Activated naive CD8-positive, alpha-beta T cell (primary cell): ENCODE measurements at regions not wholly inside any gene's neighbourhood (a gene's known extent, or its start where the extent isn't known, plus 50 kb on each side); places are given as distances from the start of the nearest gene placed in this dataset.

Source experiments
- H3K27ac Mint-ChIP-seq: one replicate; pipeline ENCODE4 v1.8.0; 2021; ENCODE audit warnings: mixed read lengths
- H3K27me3 Mint-ChIP-seq: one replicate; pipeline ENCODE4 v1.8.0; 2021; ENCODE audit warnings: mixed read lengths
- H3K36me3 Mint-ChIP-seq: one replicate; pipeline ENCODE4 v1.8.0; 2021; ENCODE audit warnings: mixed read lengths
- H3K4me1 Mint-ChIP-seq: one replicate; pipeline ENCODE4 v1.8.0; 2021; ENCODE audit warnings: low read depth, mixed read lengths
- H3K4me3 Mint-ChIP-seq: one replicate; pipeline ENCODE4 v1.8.0; 2021; ENCODE audit warnings: mild to moderate bottlenecking, mixed read lengths
- H3K9me3 Mint-ChIP-seq: one replicate; pipeline ENCODE4 v1.8.0; 2021; ENCODE audit warnings: low read depth, mixed read lengths

GRCh38 chr11:111120696-111121302 is 124.7 kb upstream of the POU2AF2 start:
- Mint-ChIP-seq H3K4me3 (no peak overlapping the region), H3K36me3 (no peaks in the 10 kb centered on the region), H3K27me3 (no peaks in the 10 kb centered on the region), H3K9me3 (no peaks in the 10 kb centered on the region), H3K27ac (no peak overlapping the region), H3K4me1 (no peaks in the 10 kb centered on the region)

GRCh38 chr11:111120161-111120560 is 125.4 kb upstream of the POU2AF2 start:
- H3K4me3 Mint-ChIP-seq: no peak overlapping the region
- no peaks in the 10 kb centered on the region for H3K36me3 Mint-ChIP-seq
- H3K4me1 Mint-ChIP-seq: no peaks in the 10 kb centered on the region
- H3K27ac Mint-ChIP-seq: no peak overlapping the region
- H3K27me3 Mint-ChIP-seq: no peaks in the 10 kb centered on the region
- no peaks in the 10 kb centered on the region for H3K9me3 Mint-ChIP-seq

- H3K9me3 Mint-ChIP-seq: no peaks in the 10 kb centered on the region
- no peaks in the 10 kb centered on the region for H3K36me3 Mint-ChIP-seq
- no peaks in the 10 kb centered on the region for H3K4me1 Mint-ChIP-seq
- H3K27me3 Mint-ChIP-seq: no peaks in the 10 kb centered on the region
- H3K4me3 Mint-ChIP-seq: no peak overlapping the region
- no peak overlapping the region for H3K27ac Mint-ChIP-seq
Measured at GRCh38 chr11:111119751-111120150, 125.8 kb upstream of the POU2AF2 start.

GRCh38 chr11:111115890-111116289 is 129.6 kb upstream of the POU2AF2 start:
- Mint-ChIP-seq H3K4me3 (no peak overlapping the region), H3K9me3 (no peaks in the 10 kb centered on the region)

GRCh38 chr11:111114091-111114490 is 131.4 kb upstream of the POU2AF2 start:
- Mint-ChIP-seq H3K4me3 (no peak overlapping the region), H3K4me1 (no peaks in the 10 kb centered on the region), H3K36me3 (no peaks in the 10 kb centered on the region), H3K27me3 (peaks cover 1% of the 10 kb centered on the region), H3K27ac (no peak overlapping the region), H3K9me3 (no peaks in the 10 kb centered on the region)

More at GRCh38 chr11:111115890-111116289, 129.6 kb upstream of the POU2AF2 start:
- no peaks in the 10 kb centered on the region for H3K36me3 Mint-ChIP-seq
- peaks cover 1% of the 10 kb centered on the region for H3K27me3 Mint-ChIP-seq
- no peaks in the 10 kb centered on the region for H3K4me1 Mint-ChIP-seq
- no peak overlapping the region for H3K27ac Mint-ChIP-seq

GRCh38 chr11:111112614-111113013 is 132.9 kb upstream of the POU2AF2 start:
- Mint-ChIP-seq H3K27me3 (peaks cover 2% of the 10 kb centered on the region), H3K4me1 (no peaks in the 10 kb centered on the region), H3K4me3 (no peak overlapping the region), H3K36me3 (no peaks in the 10 kb centered on the region), H3K27ac (no peak overlapping the region), H3K9me3 (no peaks in the 10 kb centered on the region)

- Mint-ChIP-seq H3K9me3 (no peaks in the 10 kb centered on the region), H3K27me3 (peaks cover 3% of the 10 kb centered on the region), H3K4me1 (no peaks in the 10 kb centered on the region), H3K4me3 (no peak overlapping the region), H3K27ac (no peak overlapping the region), H3K36me3 (no peaks in the 10 kb centered on the region)
Measured at GRCh38 chr11:111107501-111107900, 138.0 kb upstream of the POU2AF2 start.

GRCh38 chr11:111106641-111107040 is 138.9 kb upstream of the POU2AF2 start:
- Mint-ChIP-seq H3K9me3 (no peaks in the 10 kb centered on the region), H3K36me3 (no peaks in the 10 kb centered on the region), H3K4me1 (no peaks in the 10 kb centered on the region), H3K27me3 (peaks cover 3% of the 10 kb centered on the region), H3K27ac (no peak overlapping the region), H3K4me3 (no peak overlapping the region)

GRCh38 chr11:111105566-111105965 is 140.0 kb upstream of the POU2AF2 start:
- H3K36me3 Mint-ChIP-seq: no peaks in the 10 kb centered on the region
- H3K4me3 Mint-ChIP-seq: no peak overlapping the region
- H3K9me3 Mint-ChIP-seq: no peaks in the 10 kb centered on the region
- H3K4me1 Mint-ChIP-seq: no peaks in the 10 kb centered on the region
- peaks cover 5% of the 10 kb centered on the region for H3K27me3 Mint-ChIP-seq
- no peak overlapping the region for H3K27ac Mint-ChIP-seq

- Mint-ChIP-seq H3K27me3 (peaks cover 5% of the 10 kb centered on the region), H3K4me3 (no peak overlapping the region), H3K36me3 (no peaks in the 10 kb centered on the region), H3K4me1 (no peaks in the 10 kb centered on the region), H3K27ac (no peak overlapping the region), H3K9me3 (no peaks in the 10 kb centered on the region)
Measured at GRCh38 chr11:111104185-111104584, 141.3 kb upstream of the POU2AF2 start.

- H3K9me3 Mint-ChIP-seq: no peaks in the 10 kb centered on the region
- H3K36me3 Mint-ChIP-seq: no peaks in the 10 kb centered on the region
- peaks cover 4% of the 10 kb centered on the region for H3K27me3 Mint-ChIP-seq
- no peak overlapping the region for H3K27ac Mint-ChIP-seq
- no peaks in the 10 kb centered on the region for H3K4me1 Mint-ChIP-seq
- no peak overlapping the region for H3K4me3 Mint-ChIP-seq
Measured at GRCh38 chr11:111101881-111102280, 143.6 kb upstream of the POU2AF2 start.

- H3K4me3 Mint-ChIP-seq: no peak overlapping the region
- H3K36me3 Mint-ChIP-seq: no peaks in the 10 kb centered on the region
- H3K4me1 Mint-ChIP-seq: no peaks in the 10 kb centered on the region
- peaks cover 4% of the 10 kb centered on the region for H3K27me3 Mint-ChIP-seq
- H3K9me3 Mint-ChIP-seq: no peaks in the 10 kb centered on the region
- H3K27ac Mint-ChIP-seq: no peak overlapping the region
Measured at GRCh38 chr11:111099028-111099713, 146.4 kb upstream of the POU2AF2 start.

GRCh38 chr11:111098091-111098490 is 147.4 kb upstream of the POU2AF2 start:
- Mint-ChIP-seq H3K4me3 (no peak overlapping the region), H3K36me3 (no peaks in the 10 kb centered on the region), H3K27ac (no peak overlapping the region), H3K4me1 (no peaks in the 10 kb centered on the region), H3K27me3 (peaks cover 4% of the 10 kb centered on the region), H3K9me3 (no peaks in the 10 kb centered on the region)

GRCh38 chr11:111097191-111097590 is 148.3 kb upstream of the POU2AF2 start:
- Mint-ChIP-seq H3K4me3 (no peak overlapping the region), H3K4me1 (no peaks in the 10 kb centered on the region), H3K9me3 (no peaks in the 10 kb centered on the region), H3K27ac (no peak overlapping the region), H3K36me3 (no peaks in the 10 kb centered on the region), H3K27me3 (peaks cover 4% of the 10 kb centered on the region)

GRCh38 chr11:111095327-111095726 is 150.2 kb upstream of the POU2AF2 start:
- Mint-ChIP-seq H3K9me3 (no peaks in the 10 kb centered on the region), H3K27ac (no peak overlapping the region), H3K4me1 (no peaks in the 10 kb centered on the region), H3K4me3 (no peak overlapping the region), H3K36me3 (no peaks in the 10 kb centered on the region), H3K27me3 (no peaks in the 10 kb centered on the region)

- no peak overlapping the region for H3K27ac Mint-ChIP-seq
- H3K36me3 Mint-ChIP-seq: no peaks in the 10 kb centered on the region
- H3K4me1 Mint-ChIP-seq: no peaks in the 10 kb centered on the region
- H3K27me3 Mint-ChIP-seq: peaks cover 2% of the 10 kb centered on the region
- no peaks in the 10 kb centered on the region for H3K9me3 Mint-ChIP-seq
- H3K4me3 Mint-ChIP-seq: no peak overlapping the region
Measured at GRCh38 chr11:111093061-111093460, 152.5 kb upstream of the POU2AF2 start.
